Keratinocyte (primary cell): ENCODE measurements at regions not wholly inside any gene's neighbourhood (a gene's known extent, or its start where the extent isn't known, plus 50 kb on each side); places are given as distances from the start of the nearest gene placed in this dataset.

ENCODE experiments used
- DNase-seq: peaks from one replicate; pipeline ENCODE4 v3.0.0-alpha.2; 2011; ENCODE audit warnings: low read depth, missing footprints, low spot score
- FAIRE-seq: peaks from 2 replicates; lab custom pipeline; 2011; peaks lifted over from hg19 to GRCh38; lab: Jason Lieb, UNC
- H2AFZ ChIP-seq: 2 replicates; pipeline ENCODE4 v1.6.0; 2012; ENCODE audit warnings: low read length, control low read depth, inconsistent platforms; ENCODE audit not compliant: control insufficient read depth
- H3K27ac ChIP-seq: 2 replicates; pipeline ENCODE4 v1.5.1; 2011; ENCODE audit warnings: low read length; ENCODE audit not compliant: control insufficient read depth, insufficient read depth
- H3K27me3 ChIP-seq: 3 replicates; pipeline ENCODE4 v1.6.0; 2011; ENCODE audit warnings: low read length; ENCODE audit not compliant: control insufficient read depth, insufficient read depth; ENCODE audit errors: extremely low read depth
- H3K36me3 ChIP-seq, 2 experiments: 2 replicates in 1 of 2; 3 replicates in 1 of 2; pipeline ENCODE4 v1.5.1; 2011; ENCODE audit warnings: low read length in 2 of 2, mild to moderate bottlenecking in 1 of 2; ENCODE audit not compliant: control insufficient read depth in 2 of 2, insufficient read depth in 2 of 2; ENCODE audit errors: extremely low read depth in 1 of 2
- H3K4me1 ChIP-seq: 3 replicates; pipeline ENCODE4 v1.5.1; 2011; ENCODE audit warnings: low read length; ENCODE audit not compliant: control insufficient read depth, insufficient read depth; ENCODE audit errors: extremely low read depth
- H3K4me2 ChIP-seq: 3 replicates; pipeline ENCODE4 v1.6.0; 2011; ENCODE audit warnings: low read depth, low read length; ENCODE audit not compliant: control insufficient read depth, insufficient read depth; ENCODE audit errors: extremely low read depth
- H3K4me3 ChIP-seq, 3 experiments: fragments of 200-600 bp in 1 of 3; sonication (generic) in 1 of 3; 2 replicates in 2 of 3; 3 replicates in 1 of 3; pipeline ENCODE4 v1.5.1; 2011 to 2016; ENCODE audit warnings: low read length in 3 of 3, mild to moderate bottlenecking in 3 of 3, control low read depth in 2 of 3, inconsistent platforms in 1 of 3, low read depth in 1 of 3, mixed read lengths in 1 of 3, mixed run types in 1 of 3, moderate library complexity in 1 of 3; ENCODE audit not compliant: control insufficient read depth in 2 of 3, insufficient read depth in 2 of 3; ENCODE audit errors: extremely low read depth in 1 of 3
- H3K79me2 ChIP-seq: 2 replicates; pipeline ENCODE4 v1.6.0; 2012; ENCODE audit warnings: low read length; ENCODE audit not compliant: control insufficient read depth, insufficient read depth
- H3K9ac ChIP-seq: 3 replicates; pipeline ENCODE4 v1.6.0; 2011; ENCODE audit warnings: low read length; ENCODE audit not compliant: control insufficient read depth, insufficient read depth; ENCODE audit errors: extremely low read depth
- H3K9me1 ChIP-seq: 3 replicates; pipeline ENCODE4 v1.6.0; 2011; ENCODE audit warnings: low read length; ENCODE audit not compliant: control insufficient read depth, insufficient read depth; ENCODE audit errors: extremely low read depth
- H3K9me3 ChIP-seq: 2 replicates; pipeline ENCODE4 v1.5.1; 2012; ENCODE audit warnings: low read depth, low read length; ENCODE audit not compliant: control insufficient read depth
- H4K20me1 ChIP-seq: 3 replicates; pipeline ENCODE4 v1.6.0; 2011; ENCODE audit warnings: low read length; ENCODE audit not compliant: control insufficient read depth, insufficient read depth; ENCODE audit errors: extremely low read depth
- CTCF ChIP-seq, 3 experiments: IDR thresholded peaks in 1 of 3; conservative IDR thresholded peaks in 1 of 3; optimal IDR thresholded peaks in 1 of 3; 2 replicates in 2 of 3; 3 replicates in 1 of 3; pipeline versions ENCODE3 to v1.5.1; 2011; ENCODE audit warnings: low read length in 3 of 3, mild to moderate bottlenecking in 3 of 3, moderate library complexity in 2 of 3, control low read depth in 1 of 3, inconsistent platforms in 1 of 3; ENCODE audit not compliant: insufficient read depth in 2 of 3; ENCODE audit errors: extremely low read depth in 1 of 3
- EZH2 ChIP-seq: IDR thresholded peaks from one replicate; pipeline ENCODE4 v1.6.1; 2012; ENCODE audit warnings: inconsistent platforms, mild to moderate bottlenecking, low read length, moderate library complexity
- dilution Hi-C: fragments of 300-500 bp; cut with MboI; formaldehyde crosslinking; loops from one replicate; pipeline ENCODE4 v1.7.0; 2020; ENCODE audit warnings: low sequenced_read_pairs; ENCODE audit not compliant: extremely low pct_ligation_motif_present

GRCh38 chr5:29387384-29387783 is 1806.1 kb upstream of the CDH6 start:
- TF ChIP-seq CTCF (optimal IDR thresholded peaks at IDR 0.05 in 1 of 3, IDR thresholded peaks at IDR 0.05 in 1 of 3, conservative IDR thresholded peaks at IDR 0.05 in 1 of 3; ENCODE audit: extremely low read depth in 1 of 3, insufficient read depth in 2 of 3, low read length in 3 of 3) (no peak), EZH2 (no peak)
- H3K79me2 ChIP-seq: no peaks in the 10 kb centered on the region

GRCh38 chr5:29382780-29383179 is 1810.7 kb upstream of the CDH6 start:
- Histone ChIP-seq H3K4me2 (no peak overlapping the region), H3K27me3 (no peaks in the 10 kb centered on the region), H3K36me3 (no peaks in the 10 kb centered on the region), H3K79me2 (no peaks in the 10 kb centered on the region), H3K9ac (no peak overlapping the region), H4K20me1 (no peaks in the 10 kb centered on the region), H3K9me1 (no peaks in the 10 kb centered on the region), H3K4me1 (no peaks in the 10 kb centered on the region), H2AFZ (no peak overlapping the region), H3K27ac (no peak overlapping the region), H3K9me3 (no peaks in the 10 kb centered on the region), H3K4me3 (no peak overlapping the region)
- TF ChIP-seq CTCF (optimal IDR thresholded peaks at IDR 0.05 in 1 of 3, IDR thresholded peaks at IDR 0.05 in 1 of 3, conservative IDR thresholded peaks at IDR 0.05 in 1 of 3; ENCODE audit: extremely low read depth in 1 of 3, insufficient read depth in 2 of 3, low read length in 3 of 3) (no peak), EZH2 (no peak)
- FAIRE-seq (no peak), DNase-seq (no peak)
- dilution Hi-C loops: no loop called here

More at GRCh38 chr5:29387384-29387783, 1806.1 kb upstream of the CDH6 start:
- no peaks in the 10 kb centered on the region for H3K9me1 ChIP-seq
- H4K20me1 ChIP-seq: no peaks in the 10 kb centered on the region
- dilution Hi-C loops: no loop called here
- H3K4me3 ChIP-seq: no peak overlapping the region
- no peak overlapping the region for H3K9ac ChIP-seq
- no peak overlapping the region for H3K4me2 ChIP-seq
- no peak overlapping the region for H3K27ac ChIP-seq
- H3K27me3 ChIP-seq: no peaks in the 10 kb centered on the region
- no peak overlapping the region for H2AFZ ChIP-seq
- H3K9me3 ChIP-seq: peaks cover 8% of the 10 kb centered on the region
- DNase-seq: no peak
- no peaks in the 10 kb centered on the region for H3K4me1 ChIP-seq
- no peaks in the 10 kb centered on the region for H3K36me3 ChIP-seq
- FAIRE-seq: no peak
